Activated T-cell treated with anti-CD3 and anti-CD28 coated beads for 24 hours (primary cell): ENCODE measurements at regions not wholly inside any gene's neighbourhood (a gene's known extent, or its start where the extent isn't known, plus 50 kb on each side); places are given as distances from the start of the nearest gene placed in this dataset.
"Not testable (repeated sequence)": the region's sequence is repeated elsewhere in the genome, so short reads cannot be mapped to it uniquely, and the experiment has no call there.

ENCODE experiments used
- DNase-seq: peaks from one replicate; pipeline ENCODE4 v3.0.0-alpha.2; 2020; ENCODE audit warnings: low read depth

DNA sequence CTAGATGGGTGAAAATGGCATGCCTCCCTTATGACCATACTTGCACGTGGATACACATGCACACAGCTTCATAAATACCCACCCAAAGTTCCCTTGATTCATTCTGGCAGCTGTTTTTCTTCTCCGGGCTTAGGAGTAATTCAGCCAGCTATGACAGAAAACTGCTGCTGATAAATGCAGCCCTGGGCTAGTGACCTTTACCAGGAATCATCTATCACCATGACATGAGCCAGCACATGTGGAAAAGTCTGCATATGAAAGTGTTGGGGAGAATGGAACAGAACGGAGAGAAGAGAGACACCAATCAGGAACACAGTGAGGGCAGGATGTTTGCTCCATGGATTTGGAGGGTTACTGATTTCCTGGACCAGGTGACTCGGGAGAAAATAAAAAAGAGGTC is 706.3 kb downstream of the PDCD6IP start:
- no peak for DNase-seq

DNA sequence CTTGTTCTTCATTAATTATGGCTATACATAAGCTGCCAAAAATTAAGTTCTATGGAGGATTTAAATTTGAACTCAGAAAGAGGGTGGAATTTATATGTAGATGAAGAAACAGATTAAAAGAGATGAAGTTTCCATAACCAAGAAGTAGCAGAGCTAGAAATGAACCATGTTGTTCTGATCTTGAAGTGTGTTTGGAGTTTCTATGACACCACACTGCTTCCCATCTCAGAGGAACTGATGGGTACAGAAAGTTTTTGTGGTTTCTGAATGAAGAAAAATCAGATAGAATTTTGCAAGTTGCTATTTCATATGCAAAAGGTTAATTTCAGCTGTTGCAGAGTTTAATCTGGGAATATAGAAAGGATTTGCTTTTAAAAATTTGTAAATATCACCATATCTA is 710.3 kb downstream of the PDCD6IP start:
- DNase-seq = no peak

- no peak for DNase-seq
Measured at GRCh38 chr3:34511891-34512290, 713.5 kb downstream of the PDCD6IP start.

GRCh38 chr3:34519008-34519407 is 720.6 kb downstream of the PDCD6IP start:
- DNase-seq = not testable (repeated sequence)

DNA sequence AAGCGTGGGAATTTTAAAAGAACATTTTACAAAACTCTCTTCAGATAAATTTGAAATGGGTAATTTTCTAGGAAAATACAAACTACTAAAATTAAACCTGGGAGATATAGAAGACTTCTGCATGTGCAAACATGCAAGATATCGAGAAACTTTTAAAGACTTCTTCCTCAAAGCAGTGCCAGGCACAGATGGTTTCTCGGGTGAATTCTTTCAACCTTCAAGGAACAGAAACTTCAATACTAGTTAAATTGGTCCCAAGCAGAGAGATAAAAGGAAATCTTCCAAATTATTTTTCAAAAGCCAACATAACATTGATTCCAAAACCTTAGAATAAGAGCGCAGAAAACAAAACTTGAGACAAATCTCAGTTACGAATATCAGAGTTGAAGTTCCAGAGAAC is 732.7 kb downstream of the PDCD6IP start:
- no peak for DNase-seq

DNA sequence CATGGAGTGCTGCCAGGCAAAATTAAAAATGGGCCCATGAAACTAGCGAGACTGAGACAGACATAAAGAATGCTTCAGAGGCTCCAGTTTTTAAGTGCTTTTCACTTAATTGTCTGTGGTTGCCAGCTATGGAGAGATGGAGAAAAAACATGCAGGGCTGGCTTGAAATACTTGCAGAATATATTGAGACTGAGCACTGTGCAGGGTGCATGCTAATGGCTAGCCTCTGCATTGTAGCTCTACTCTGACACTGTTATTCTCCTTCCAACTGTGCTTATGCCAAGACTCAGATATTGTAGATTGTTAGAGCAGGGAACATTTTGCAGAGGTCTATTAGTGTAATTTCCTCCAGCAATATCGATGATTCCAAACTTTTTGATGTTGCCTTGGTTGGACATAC is 735.0 kb downstream of the PDCD6IP start:
- no peak for DNase-seq

GRCh38 chr3:34534013-34534412 is 735.6 kb downstream of the PDCD6IP start:
- no peak for DNase-seq

DNA sequence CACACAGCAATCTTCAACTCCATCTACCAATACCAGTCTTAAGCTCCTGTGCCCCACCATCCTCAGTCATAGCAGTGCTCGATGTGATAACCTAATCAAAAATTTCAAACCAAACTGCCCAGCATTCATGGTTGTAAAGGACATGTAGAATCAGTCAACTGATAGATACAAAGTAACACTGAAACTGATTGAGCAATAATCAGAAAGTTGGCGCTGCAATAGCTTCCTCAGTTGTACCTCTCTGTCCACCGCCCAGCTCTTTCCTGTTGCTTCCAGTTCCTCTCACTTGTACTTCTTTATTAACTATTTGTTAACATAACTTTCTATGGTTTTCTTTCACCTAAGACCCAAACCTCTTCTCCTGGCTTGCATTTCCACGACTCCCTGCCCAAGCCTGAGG is 745.7 kb downstream of the PDCD6IP start:
- DNase-seq = no peak

DNA sequence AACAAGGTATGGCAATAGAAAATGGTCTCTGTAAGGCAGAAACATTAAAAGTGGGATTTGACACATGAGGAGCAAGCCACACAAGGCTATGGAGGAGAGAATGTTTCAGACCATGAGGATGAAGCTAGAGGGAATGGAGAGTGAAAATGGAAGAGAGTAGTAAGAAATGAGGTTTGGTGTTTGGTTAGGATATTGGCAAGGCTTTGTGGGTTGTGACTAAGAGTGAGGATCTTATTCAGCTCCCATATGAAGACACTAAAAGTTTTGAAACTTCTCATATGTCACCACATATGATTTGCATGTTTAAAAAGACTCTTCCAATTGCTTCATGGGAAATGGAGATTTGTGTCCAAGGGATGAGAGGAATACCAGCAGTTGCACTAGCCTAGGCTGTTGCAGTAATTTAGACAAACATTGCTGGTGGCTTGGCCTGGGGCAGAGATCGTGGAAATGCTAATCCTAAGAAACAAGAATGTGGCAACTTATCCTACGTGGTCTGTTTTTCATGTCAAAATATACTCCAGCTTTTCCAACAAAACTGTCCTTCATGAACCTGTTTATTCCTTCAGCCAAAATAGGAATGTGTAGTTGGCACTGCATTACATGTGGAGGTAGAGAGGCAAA is 749.0 kb downstream of the PDCD6IP start:
- no peak for DNase-seq

DNA sequence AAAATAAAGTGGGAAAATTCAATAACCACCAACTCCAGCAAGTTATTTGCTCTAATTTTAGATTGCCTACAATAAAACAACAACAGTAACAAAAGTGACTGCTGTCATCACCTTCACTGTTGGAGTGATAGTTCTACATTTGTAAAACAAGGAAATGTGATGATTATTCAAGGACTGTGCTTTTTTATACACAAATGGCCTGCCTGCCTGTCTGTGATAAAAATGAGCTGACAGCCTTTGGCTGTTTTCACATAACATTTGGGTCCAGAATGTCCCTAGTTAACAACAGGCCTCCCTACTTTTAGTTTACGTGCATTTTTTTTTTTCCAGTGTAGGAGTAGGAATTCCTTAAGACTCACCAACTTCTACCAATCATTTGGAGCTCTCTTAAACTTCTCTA is 768.8 kb downstream of the PDCD6IP start:
- no peak for DNase-seq

- DNase-seq = no peak
Measured at GRCh38 chr3:34568766-34569165, 770.3 kb downstream of the PDCD6IP start.

DNA sequence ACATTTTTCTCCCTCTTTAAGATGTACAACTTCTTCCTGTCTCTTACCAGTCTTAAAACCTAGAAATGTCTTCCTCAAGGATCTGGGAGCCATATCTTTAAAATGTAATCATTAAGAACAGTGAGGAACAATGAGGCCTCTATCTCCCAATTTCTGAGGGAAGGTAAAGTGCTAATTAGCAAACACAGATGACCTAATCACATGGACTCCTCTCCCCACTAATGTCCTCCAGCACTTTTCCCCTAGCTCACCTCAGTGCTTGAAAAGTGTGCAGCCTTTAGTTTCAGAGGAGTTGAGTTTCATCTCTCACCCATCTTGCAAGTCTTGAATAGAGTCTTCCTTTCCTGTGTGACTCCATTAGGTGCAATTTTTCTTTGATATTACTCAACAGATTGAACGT is 771.0 kb downstream of the PDCD6IP start:
- DNase-seq = no peak

GRCh38 chr3:34570916-34571705 is 772.7 kb downstream of the PDCD6IP start:
- no peak for DNase-seq

DNA sequence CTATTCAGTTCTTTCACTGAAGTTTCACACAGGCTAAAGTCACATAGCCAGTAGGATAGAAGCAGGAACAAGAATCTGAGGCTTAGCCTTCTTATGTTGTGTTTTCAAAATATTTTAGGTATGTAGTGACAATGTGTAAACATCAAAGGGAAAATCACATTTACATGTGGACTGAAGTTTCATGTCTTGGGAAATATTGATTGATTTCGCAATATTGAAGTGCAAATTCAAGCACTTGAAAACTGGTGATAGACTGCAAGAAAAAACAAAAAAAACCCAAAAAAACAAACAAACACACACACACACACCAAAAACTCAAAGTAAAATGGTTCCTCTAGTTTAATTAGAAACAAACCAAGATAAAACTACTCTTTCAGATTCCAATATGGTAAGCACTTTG is 773.3 kb downstream of the PDCD6IP start:
- DNase-seq = no peak

DNA sequence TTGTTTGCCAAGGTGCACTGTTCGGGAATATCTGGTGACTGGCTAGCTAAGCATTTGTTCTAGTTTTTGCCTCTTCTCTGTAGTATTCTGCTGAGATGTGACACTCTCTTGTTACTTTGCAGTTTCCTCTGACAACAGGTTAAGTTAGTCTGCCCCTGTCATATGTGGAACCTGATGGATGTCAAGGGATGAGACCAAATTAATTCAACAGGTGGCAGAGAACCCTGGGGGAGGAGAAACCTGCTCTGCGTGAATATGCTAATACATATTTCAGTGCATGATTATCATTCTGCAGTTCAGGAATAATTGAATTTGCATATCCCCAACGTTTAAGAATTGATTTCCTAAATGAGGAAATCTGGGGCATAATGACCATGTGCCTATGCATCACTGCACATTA is 777.3 kb downstream of the PDCD6IP start:
- no peak for DNase-seq

GRCh38 chr3:34582055-34582454 is 783.6 kb downstream of the PDCD6IP start:
- DNase-seq = no peak

GRCh38 chr3:34583451-34583850 is 785.0 kb downstream of the PDCD6IP start:
- DNase-seq = no peak

- DNase-seq = no peak
Measured at GRCh38 chr3:34584971-34585370, 786.5 kb downstream of the PDCD6IP start.

- no peak for DNase-seq
Measured at GRCh38 chr3:34599595-34599994, 801.2 kb downstream of the PDCD6IP start.

GRCh38 chr3:34619990-34620389 is 821.6 kb downstream of the PDCD6IP start:
- no peak for DNase-seq

DNA sequence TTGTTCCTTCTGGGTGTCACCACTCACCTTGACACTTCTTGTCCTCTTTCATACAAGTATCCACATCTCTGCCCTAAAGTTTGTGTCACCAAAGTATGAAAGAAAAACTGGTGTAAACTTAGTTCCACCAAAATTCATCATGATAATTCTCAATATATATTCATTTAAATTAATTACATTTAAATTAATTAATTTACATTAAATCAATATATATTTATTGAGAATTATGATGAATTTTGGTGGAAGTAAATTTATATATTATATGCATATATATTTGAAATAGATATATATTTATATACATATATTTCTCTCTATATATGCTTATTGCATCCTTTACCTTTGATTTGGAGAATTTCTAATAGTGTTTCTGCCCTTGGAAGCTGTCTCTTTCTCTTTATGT is 828.3 kb downstream of the PDCD6IP start:
- no peak for DNase-seq

- no peak for DNase-seq
Measured at GRCh38 chr3:34634939-34635338, 836.5 kb downstream of the PDCD6IP start.

GRCh38 chr3:34635352-34635850 is 837.0 kb downstream of the PDCD6IP start:
- no peak for DNase-seq
